Activated T-helper 17 cell treated with anti-CD3 and anti-CD28 coated beads, Interleukin-2, amount 50 U/mL, for 72 hours (primary cell): ENCODE measurements at regions not wholly inside any gene's neighbourhood (a gene's known extent, or its start where the extent isn't known, plus 50 kb on each side); places are given as distances from the start of the nearest gene placed in this dataset.
"Not testable (repeated sequence)": the region's sequence is repeated elsewhere in the genome, so short reads cannot be mapped to it uniquely, and the experiment has no call there.

ENCODE experiments used
- ATAC-seq: fragments of 150-1000 bp; cut with Tn5 transposase; replicated peaks from 2 replicates; pipeline ENCODE4 v1.10.0; 2021; ENCODE audit warnings: mild to moderate bottlenecking, moderate library complexity
- H3K27ac Mint-ChIP-seq: one replicate; pipeline ENCODE4 v1.8.0; 2022; ENCODE audit warnings: mixed read lengths
- H3K27me3 Mint-ChIP-seq: one replicate; pipeline ENCODE4 v1.8.0; 2022; ENCODE audit warnings: mixed read lengths
- H3K36me3 Mint-ChIP-seq: one replicate; pipeline ENCODE4 v1.8.0; 2022; ENCODE audit warnings: low read depth, mild to moderate bottlenecking, mixed read lengths
- H3K4me1 Mint-ChIP-seq: one replicate; pipeline ENCODE4 v1.8.0; 2022; ENCODE audit warnings: mixed read lengths
- H3K4me3 Mint-ChIP-seq: one replicate; pipeline ENCODE4 v1.8.0; 2022; ENCODE audit warnings: mild to moderate bottlenecking, mixed read lengths
- H3K9me3 Mint-ChIP-seq: one replicate; pipeline ENCODE4 v1.8.0; 2022; ENCODE audit warnings: mixed read lengths

GRCh38 chr6:168380166-168380955 is 60.6 kb upstream of the SMOC2 start:
- H3K4me3 Mint-ChIP-seq, ATAC-seq, H3K4me1 Mint-ChIP-seq, H3K9me3 Mint-ChIP-seq, H3K27me3 Mint-ChIP-seq, H3K36me3 Mint-ChIP-seq, H3K27ac Mint-ChIP-seq: not testable (repeated sequence)

GRCh38 chr6:168380956-168381605 is 59.9 kb upstream of the SMOC2 start:
- ATAC-seq = no peak
- H3K27ac Mint-ChIP-seq = no peak overlapping the region
- no peaks in the 10 kb centered on the region for H3K27me3 Mint-ChIP-seq
- no peaks in the 10 kb centered on the region for H3K4me1 Mint-ChIP-seq
- H3K4me3 Mint-ChIP-seq = no peak overlapping the region
- H3K9me3 Mint-ChIP-seq = no peaks in the 10 kb centered on the region
- H3K36me3 Mint-ChIP-seq = no peaks in the 10 kb centered on the region

GRCh38 chr6:168381726-168382458 is 59.1 kb upstream of the SMOC2 start:
- no peak for ATAC-seq
- no peak overlapping the region for H3K4me3 Mint-ChIP-seq
- H3K27ac Mint-ChIP-seq = no peak overlapping the region
- H3K9me3 Mint-ChIP-seq = no peaks in the 10 kb centered on the region
- H3K27me3 Mint-ChIP-seq = no peaks in the 10 kb centered on the region
- H3K4me1 Mint-ChIP-seq = no peaks in the 10 kb centered on the region
- H3K36me3 Mint-ChIP-seq = no peaks in the 10 kb centered on the region

- no peak overlapping the region for H3K27ac Mint-ChIP-seq
- H3K4me3 Mint-ChIP-seq = no peak overlapping the region
- no peaks in the 10 kb centered on the region for H3K36me3 Mint-ChIP-seq
- no peak for ATAC-seq
- H3K27me3 Mint-ChIP-seq = no peaks in the 10 kb centered on the region
- no peaks in the 10 kb centered on the region for H3K4me1 Mint-ChIP-seq
- H3K9me3 Mint-ChIP-seq = no peaks in the 10 kb centered on the region
Measured at GRCh38 chr6:168383062-168383854, 57.7 kb upstream of the SMOC2 start.

- no peaks in the 10 kb centered on the region for H3K4me1 Mint-ChIP-seq
- H3K36me3 Mint-ChIP-seq = no peaks in the 10 kb centered on the region
- H3K4me3 Mint-ChIP-seq = no peak overlapping the region
- H3K27me3 Mint-ChIP-seq = no peaks in the 10 kb centered on the region
- ATAC-seq = no peak
- no peak overlapping the region for H3K27ac Mint-ChIP-seq
- H3K9me3 Mint-ChIP-seq = no peaks in the 10 kb centered on the region
Measured at GRCh38 chr6:168384045-168385036, 56.6 kb upstream of the SMOC2 start.

GRCh38 chr6:168385037-168385759 is 55.8 kb upstream of the SMOC2 start:
- no peak overlapping the region for H3K4me3 Mint-ChIP-seq
- H3K4me1 Mint-ChIP-seq = no peaks in the 10 kb centered on the region
- no peaks in the 10 kb centered on the region for H3K36me3 Mint-ChIP-seq
- H3K9me3 Mint-ChIP-seq = no peaks in the 10 kb centered on the region
- H3K27me3 Mint-ChIP-seq = no peaks in the 10 kb centered on the region
- no peak for ATAC-seq
- no peak overlapping the region for H3K27ac Mint-ChIP-seq

- no peaks in the 10 kb centered on the region for H3K27me3 Mint-ChIP-seq
- no peak for ATAC-seq
Measured at GRCh38 chr6:168385858-168386735, 54.9 kb upstream of the SMOC2 start.

GRCh38 chr6:168386973-168387372 is 54.0 kb upstream of the SMOC2 start:
- Mint-ChIP-seq H3K27me3 (no peaks in the 10 kb centered on the region), H3K27ac (no peak overlapping the region), H3K4me1 (no peaks in the 10 kb centered on the region), H3K4me3 (no peak overlapping the region), H3K36me3 (no peaks in the 10 kb centered on the region), H3K9me3 (no peaks in the 10 kb centered on the region)
- no peak for ATAC-seq

More at GRCh38 chr6:168385858-168386735, 54.9 kb upstream of the SMOC2 start:
- H3K36me3 Mint-ChIP-seq = no peaks in the 10 kb centered on the region
- H3K4me3 Mint-ChIP-seq = no peak overlapping the region
- H3K9me3 Mint-ChIP-seq = no peaks in the 10 kb centered on the region
- no peak overlapping the region for H3K27ac Mint-ChIP-seq
- no peaks in the 10 kb centered on the region for H3K4me1 Mint-ChIP-seq

GRCh38 chr6:168387426-168387825 is 53.6 kb upstream of the SMOC2 start:
- Mint-ChIP-seq H3K4me1 (no peaks in the 10 kb centered on the region), H3K27ac (no peak overlapping the region), H3K9me3 (no peaks in the 10 kb centered on the region), H3K4me3 (no peak overlapping the region), H3K27me3 (peaks cover under 1% of the 10 kb centered on the region), H3K36me3 (no peaks in the 10 kb centered on the region)
- ATAC-seq = no peak

GRCh38 chr6:168387911-168388310 is 53.1 kb upstream of the SMOC2 start:
- Mint-ChIP-seq H3K9me3 (no peaks in the 10 kb centered on the region), H3K27ac (no peak overlapping the region), H3K4me1 (no peaks in the 10 kb centered on the region), H3K36me3 (no peaks in the 10 kb centered on the region), H3K4me3 (no peak overlapping the region), H3K27me3 (peaks cover 4% of the 10 kb centered on the region)
- no peak for ATAC-seq

- no peaks in the 10 kb centered on the region for H3K4me1 Mint-ChIP-seq
- no peak for ATAC-seq
- H3K27ac Mint-ChIP-seq = no peak overlapping the region
- H3K36me3 Mint-ChIP-seq = no peaks in the 10 kb centered on the region
- no peak overlapping the region for H3K4me3 Mint-ChIP-seq
- H3K9me3 Mint-ChIP-seq = no peaks in the 10 kb centered on the region
- H3K27me3 Mint-ChIP-seq = peaks cover 4% of the 10 kb centered on the region
Measured at GRCh38 chr6:168388641-168389633, 52.0 kb upstream of the SMOC2 start.
